Ovary (tissue), 7 donors: ENCODE measurements at regions not wholly inside any gene's neighbourhood (a gene's known extent, or its start where the extent isn't known, plus 50 kb on each side); places are given as distances from the start of the nearest gene placed in this dataset.

Source experiments
- DNase-seq, 5 donors: peaks; one replicate each; pipeline ENCODE4 v3.0.0-alpha.2; 2019 to 2020
- H3K27ac ChIP-seq, 2 donors: fragments of 200-600 bp; one replicate each; pipeline versions ENCODE4 v1.5.1 to v1.8.0; 2019 to 2022
- H3K27me3 ChIP-seq: fragments of 200-600 bp; one replicate; pipeline ENCODE4 v1.8.0; 2022
- H3K36me3 ChIP-seq: fragments of 200-600 bp; sonication (generic); one replicate; pipeline ENCODE4 v1.5.1; 2019
- H3K4me1 ChIP-seq: one replicate; pipeline ENCODE4 v1.8.1; 2013; ENCODE audit warnings: mild to moderate bottlenecking, moderate library complexity; ENCODE audit not compliant: insufficient read depth
- H3K4me3 ChIP-seq: fragments of 200-600 bp; sonication (generic); one replicate; pipeline ENCODE4 v1.5.1; 2017
- H3K9me3 ChIP-seq, 2 donors: fragments of 200-600 bp in 1 of 2; sonication (generic) in 1 of 2; one replicate each; pipeline versions ENCODE4 v1.5.1 to v1.8.1; 2013 to 2019; ENCODE audit warnings: mild to moderate bottlenecking in 1 of 2, moderate library complexity in 1 of 2
- CTCF ChIP-seq, 3 donors: fragments of 450-650 bp in 2 of 3; fragments of 200-600 bp in 1 of 3; IDR thresholded peaks; one replicate each; pipeline versions ENCODE4 v1.5.1 to v1.8.0; 2016 to 2022; ENCODE audit warnings: antibody characterized with exemption in 3 of 3, mild to moderate bottlenecking in 1 of 3
- EP300 ChIP-seq: sonication (generic); formaldehyde crosslinking; IDR thresholded peaks from one replicate; pipeline ENCODE4 v1.6.1; 2017; ENCODE audit warnings: antibody characterized with exemption
- POLR2A ChIP-seq: fragments of 450-650 bp; IDR thresholded peaks from one replicate; pipeline ENCODE4 v1.6.1; 2017; ENCODE audit warnings: antibody characterized with exemption, mild to moderate bottlenecking, moderate library complexity
- WGBS, 3 donors: extraction: QIAGEN DNeasy Blood & Tissue Kit in 1 of 3; methylation state at CpG; one replicate each; pipeline versions ENCODE4 v1.1.5 to v1.1.7; 2013 to 2017; 5-methylcytosine and 5-hydroxymethylcytosine counted together
- intact Hi-C, 4 donors: fragments of 100-400 bp; cut with DNase I; formaldehyde crosslinking; loops; one replicate each; pipeline versions ENCODE4 v1.11.0 to v1.15.1; 2022 to 2023
- donor health status: DM: no; HTN: no; CAD: no; lungs with moderate emphysema.
- donor health status: DM: no; HTN: no; CAD: no.
- donor health status: Bipolar disorder and iron deficiency.
- donor health status: DM: no; HTN: no; CAD: no.
- donor health status: DM: yes; HTN: yes; CAD: no.

- no peak for TF ChIP-seq POLR2A
- no peaks in the 10 kb centered on the region for H3K27me3 ChIP-seq
- intact Hi-C loops, result no loop called here
- no peaks in the 10 kb centered on the region for H3K9me3 ChIP-seq
- H3K36me3 ChIP-seq, result no peaks in the 10 kb centered on the region
- 75 to 77% (median 76%) methylated on average over 4 of the region's 4 CpGs for WGBS, 3 donors
- DNase-seq, result no peak
- no peak overlapping the region for H3K27ac ChIP-seq
- H3K4me1 ChIP-seq, result no peaks in the 10 kb centered on the region
- H3K4me3 ChIP-seq, result no peak overlapping the region
Observed at GRCh38 chr1:232367293-232367692, 262.6 kb downstream of the SIPA1L2 start.

- no peaks in the 10 kb centered on the region for H3K9me3 ChIP-seq
- DNase-seq, result no peak
- WGBS, 3 donors, result 95 to 99% (median 97%) methylated on average over 3 of the region's 3 CpGs
- no peak overlapping the region for H3K4me3 ChIP-seq
- no peak for TF ChIP-seq CTCF (IDR thresholded peaks at IDR 0.05)
- TF ChIP-seq EP300, result no peak
- TF ChIP-seq POLR2A, result no peak
- H3K27ac ChIP-seq, result no peak overlapping the region
- no peaks in the 10 kb centered on the region for H3K27me3 ChIP-seq
- H3K36me3 ChIP-seq, result no peaks in the 10 kb centered on the region
- intact Hi-C loops, result no loop called here
- H3K4me1 ChIP-seq, result no peaks in the 10 kb centered on the region
Observed at GRCh38 chr1:232364654-232365382, 265.1 kb downstream of the SIPA1L2 start.

GRCh38 chr1:232363008-232363407 lies 266.9 kb downstream of the SIPA1L2 start:
- H3K9me3 ChIP-seq, result no peaks in the 10 kb centered on the region
- intact Hi-C loops, result no loop called here
- DNase-seq, result no peak
- H3K4me3 ChIP-seq, result no peak overlapping the region
- H3K36me3 ChIP-seq, result no peaks in the 10 kb centered on the region
- 68 to 86% (median 70%) methylated on average over 2 of the region's 2 CpGs for WGBS, 3 donors
- no peaks in the 10 kb centered on the region for H3K27me3 ChIP-seq
- H3K4me1 ChIP-seq, result no peaks in the 10 kb centered on the region
- H3K27ac ChIP-seq, result no peak overlapping the region
- TF ChIP-seq EP300, result no peak
- no peak for TF ChIP-seq POLR2A
- no peak for TF ChIP-seq CTCF (IDR thresholded peaks at IDR 0.05)

GRCh38 chr1:232357416-232357815 lies 272.5 kb downstream of the SIPA1L2 start:
- TF ChIP-seq EP300 (no peak), POLR2A (no peak), CTCF (IDR thresholded peaks at IDR 0.05) (no peak)
- Histone ChIP-seq H3K27ac (no peak overlapping the region), H3K9me3 (no peaks in the 10 kb centered on the region), H3K4me3 (no peak overlapping the region), H3K27me3 (no peaks in the 10 kb centered on the region), H3K4me1 (no peaks in the 10 kb centered on the region), H3K36me3 (no peaks in the 10 kb centered on the region)
- intact Hi-C loops, result no loop called here
- 67 to 74% (median 68%) methylated on average over 6 of the region's 6 CpGs for WGBS, 3 donors
- no peak for DNase-seq

- Histone ChIP-seq H3K27ac (no peak overlapping the region), H3K9me3 (no peaks in the 10 kb centered on the region), H3K36me3 (no peaks in the 10 kb centered on the region), H3K4me3 (no peak overlapping the region), H3K4me1 (no peaks in the 10 kb centered on the region), H3K27me3 (no peaks in the 10 kb centered on the region)
- WGBS, 3 donors, result 64 to 68% (median 65%) methylated on average over 7 of the region's 7 CpGs
- no peak for DNase-seq
- intact Hi-C loops, result no loop called here
- TF ChIP-seq CTCF (IDR thresholded peaks at IDR 0.05) (no peak), POLR2A (no peak), EP300 (no peak)
Observed at GRCh38 chr1:232355162-232356006, 274.5 kb downstream of the SIPA1L2 start.
